K562 (cell line): ENCODE measurements at regions not wholly inside any gene's neighbourhood (a gene's known extent, or its start where the extent isn't known, plus 50 kb on each side); places are given as distances from the start of the nearest gene placed in this dataset.

Experiments
- ATAC-seq: fragments of 200-7000 bp; cut with Tn5 transposase; 3 replicates; pipeline ENCODE4 v1.9.1; 2020; ENCODE audit warnings: moderate library complexity
- BruUV-seq: library from RNA; stranded (reverse); fragments of 400-500 nt; replicated peaks from 2 replicates; lab custom pipeline; 2021; lab: Mats Ljungman, UMichigan
- CTCF ChIA-PET: fragments of 300-600 bp; formaldehyde crosslinking; extraction: SDS; loops from one replicate; lab custom pipeline; 2021; ENCODE audit warnings: low intra/inter-chr PET ratio; lab: Yijun Ruan, JAX
- POLR2A ChIA-PET: fragments of 300-600, 350-650 bp; sonication (Branson Sonifier 250); formaldehyde crosslinking; extraction: SDS; loops from one replicate; lab custom pipeline; 2021; ENCODE audit warnings: antibody characterized with exemption, inconsistent platforms; lab: Yijun Ruan, JAX
- DNase-seq, 4 experiments: peaks; one replicate each; pipeline versions ENCODE4 v3.0.0 to v3.0.0-alpha.2; 2011 to 2018; ENCODE audit warnings: low spot score in 3 of 4, mixed read lengths in 3 of 4; ENCODE audit errors: extremely low read depth in 1 of 4
- FAIRE-seq: peaks from 2 replicates; lab custom pipeline; 2011; peaks lifted over from hg19 to GRCh38; lab: Jason Lieb, UNC
- H2AFZ ChIP-seq: 2 replicates; pipeline ENCODE4 v1.6.0; 2011; ENCODE audit warnings: low read depth, low read length, control low read depth, inconsistent platforms
- H3K27ac ChIP-seq: fragments of 200-600 bp; 3 replicates; pipeline ENCODE4 v1.8.0; 2011; ENCODE audit warnings: low read depth, mild to moderate bottlenecking, control low read depth, inconsistent platforms, low read length, moderate library complexity, mixed read lengths; ENCODE audit errors: extremely low read depth
- H3K27me3 ChIP-seq, 2 experiments: fragments of 300-600 bp in 1 of 2; 2 replicates in 1 of 2; 3 replicates in 1 of 2; pipeline versions ENCODE4 v1.6.0 to v1.8.0; 2011; ENCODE audit warnings: inconsistent platforms in 2 of 2, low read length in 2 of 2, mild to moderate bottlenecking in 1 of 2, mixed read lengths in 1 of 2, moderate library complexity in 1 of 2; ENCODE audit not compliant: control insufficient read depth in 2 of 2, insufficient read depth in 2 of 2
- H3K36me3 ChIP-seq: fragments of 300-600 bp; 3 replicates; pipeline ENCODE4 v1.8.0; 2011; ENCODE audit warnings: mild to moderate bottlenecking, low read length, inconsistent platforms; ENCODE audit not compliant: control insufficient read depth, insufficient read depth
- H3K4me1 ChIP-seq, 2 experiments: fragments of 200-600 bp in 1 of 2; replicated peaks in 1 of 2; 2 replicates in 1 of 2; 3 replicates in 1 of 2; pipeline versions ENCODE4 v1.5.1 to v1.8.0; 2011; ENCODE audit warnings: inconsistent platforms in 2 of 2, low read length in 2 of 2, mild to moderate bottlenecking in 1 of 2, mixed read lengths in 1 of 2, moderate library complexity in 1 of 2; ENCODE audit not compliant: control insufficient read depth in 2 of 2, insufficient read depth in 2 of 2
- H3K4me2 ChIP-seq: 2 replicates; pipeline ENCODE4 v1.6.1; 2011; ENCODE audit warnings: low read length, control low read depth, inconsistent platforms, mixed read lengths; ENCODE audit not compliant: insufficient read depth
- H3K4me3 ChIP-seq: fragments of 200-600 bp; sonication (generic), shearing (Covaris generic); 2 replicates; pipeline ENCODE4 v1.5.1; 2016; ENCODE audit warnings: control low read depth, inconsistent platforms
- H3K79me2 ChIP-seq: fragments of 200-600 bp; 3 replicates; pipeline ENCODE4 v1.8.0; 2011; ENCODE audit warnings: low read length, inconsistent platforms; ENCODE audit not compliant: control insufficient read depth, insufficient read depth
- H3K9ac ChIP-seq, 2 experiments: 2 replicates each; pipeline versions ENCODE4 v1.6.0 to v1.6.1; 2011; ENCODE audit warnings: low read depth in 2 of 2, low read length in 2 of 2, control low read depth in 1 of 2, inconsistent platforms in 1 of 2, mild to moderate bottlenecking in 1 of 2, mixed read lengths in 1 of 2; ENCODE audit not compliant: insufficient read depth in 1 of 2
- H3K9me1 ChIP-seq: one replicate; pipeline ENCODE4 v1.6.0; 2011; ENCODE audit warnings: inconsistent platforms, mild to moderate bottlenecking, low read length, moderate library complexity; ENCODE audit not compliant: control insufficient read depth, insufficient read depth
- H3K9me3 ChIP-seq: replicated peaks from 2 replicates; pipeline ENCODE4 v1.5.1; 2011; ENCODE audit warnings: low read depth, low read length, inconsistent platforms; ENCODE audit not compliant: control insufficient read depth, insufficient read depth
- H4K20me1 ChIP-seq: replicated peaks from 2 replicates; pipeline ENCODE4 v1.6.1; 2011; ENCODE audit warnings: low read length, inconsistent platforms, mixed read lengths; ENCODE audit not compliant: control insufficient read depth, insufficient read depth
- BRF1 ChIP-seq: IDR thresholded peaks from 3 replicates; pipeline ENCODE4 v1.6.1; 2011; ENCODE audit warnings: borderline replicate concordance, mild to moderate bottlenecking; ENCODE audit not compliant: insufficient read length; ENCODE audit errors: extremely low read depth
- HDAC6 ChIP-seq: IDR thresholded peaks from 2 replicates; pipeline ENCODE4 v1.6.1; 2012; ENCODE audit warnings: low read depth, mild to moderate bottlenecking, control low read depth, inconsistent platforms, low read length, moderate library complexity
- KAT2B ChIP-seq: IDR thresholded peaks from one replicate; pipeline ENCODE4 v1.6.1; 2012; ENCODE audit warnings: low read depth, mild to moderate bottlenecking, control low read depth, inconsistent platforms, low read length, moderate library complexity
- MAZ ChIP-seq, 2 experiments: fragments of 450-650 bp in 1 of 2; sonication (generic) in 1 of 2; formaldehyde crosslinking; IDR thresholded peaks in 1 of 2; conservative IDR thresholded peaks in 1 of 2; 2 replicates each; pipeline versions ENCODE4 v1.4.0 to v1.5.0; 2020; ENCODE audit warnings: mild to moderate bottlenecking in 1 of 2, missing genetic modification reagents in 1 of 2
- MBD2 ChIP-seq: sonication (generic); IDR thresholded peaks from 2 replicates; pipeline ENCODE4 v1.6.1; 2016; ENCODE audit warnings: low read depth, borderline replicate concordance
- MEIS2 ChIP-seq: fragments of 450-650 bp; IDR thresholded peaks from 2 replicates; pipeline ENCODE4 v1.6.1; 2014; ENCODE audit warnings: mild to moderate bottlenecking; ENCODE audit not compliant: partially characterized antibody
- MTA2 ChIP-seq: fragments of 450-650 bp; IDR thresholded peaks from 2 replicates; pipeline ENCODE4 v1.6.1; 2016; ENCODE audit warnings: low read depth
- NCOA6 ChIP-seq: fragments of 450-650 bp; IDR thresholded peaks from 2 replicates; pipeline ENCODE4 v1.6.1; 2017; ENCODE audit warnings: mild to moderate bottlenecking
- NCOR1 ChIP-seq: fragments of 450-650 bp; IDR thresholded peaks from 2 replicates; pipeline ENCODE4 v1.6.1; 2016; ENCODE audit warnings: mild to moderate bottlenecking, moderate library complexity
- NONO ChIP-seq, 2 experiments: fragments of 200-400 bp in 1 of 2; fragments of 450-650 bp in 1 of 2; formaldehyde crosslinking in 1 of 2; IDR thresholded peaks; 2 replicates each; pipeline ENCODE4 v1.6.1; 2017; ENCODE audit warnings: low read depth in 2 of 2, mild to moderate bottlenecking in 2 of 2, moderate library complexity in 2 of 2, low read length in 1 of 2
- POLR2G ChIP-seq: fragments of 200-400 bp; formaldehyde crosslinking; IDR thresholded peaks from 2 replicates; pipeline ENCODE4 v1.6.1; 2017; ENCODE audit warnings: low read depth, mild to moderate bottlenecking, antibody characterized with exemption, low read length, moderate library complexity
- PTBP1 ChIP-seq: fragments of 200-400 bp; formaldehyde crosslinking; IDR thresholded peaks from 2 replicates; pipeline ENCODE4 v1.6.1; 2017; ENCODE audit warnings: low read depth, low read length
- RNF2 ChIP-seq: sonication (generic); IDR thresholded peaks from 2 replicates; pipeline ENCODE4 v1.6.1; 2016
- SIX5 ChIP-seq, 2 experiments: IDR thresholded peaks; 2 replicates each; pipeline ENCODE4 v1.6.1; 2011; ENCODE audit warnings: low read length in 2 of 2, borderline replicate concordance in 1 of 2, low read depth in 1 of 2, mild to moderate bottlenecking in 1 of 2, moderate library complexity in 1 of 2; ENCODE audit not compliant: insufficient read depth in 1 of 2
- SP2 ChIP-seq: IDR thresholded peaks from 2 replicates; pipeline ENCODE4 v1.6.1; 2011; ENCODE audit warnings: mild to moderate bottlenecking, low read depth, low read length, moderate library complexity; ENCODE audit not compliant: poor library complexity, severe bottlenecking; ENCODE audit errors: extremely low read depth
- TRIM28 ChIP-seq: fragments of 450-650 bp; IDR thresholded peaks from 2 replicates; pipeline ENCODE4 v1.6.1; 2017
- ZC3H4 ChIP-seq: sonication (generic); formaldehyde crosslinking; IDR thresholded peaks from 2 replicates; pipeline ENCODE4 v1.9.0; 2021; ENCODE audit warnings: missing genetic modification reagents, borderline replicate concordance
- ZNF12 ChIP-seq: sonication (generic); formaldehyde crosslinking; IDR thresholded peaks from 2 replicates; pipeline ENCODE4 v1.4.0; 2020; ENCODE audit warnings: mild to moderate bottlenecking, missing genetic modification reagents
- ZNF232 ChIP-seq: sonication (generic); formaldehyde crosslinking; IDR thresholded peaks from 2 replicates; pipeline ENCODE4 v1.8.0; 2022; ENCODE audit warnings: mild to moderate bottlenecking, missing genetic modification reagents
- ZNF639 ChIP-seq, 2 experiments: fragments of 200-800 bp in 1 of 2; sonication (Bioruptor generic) in 1 of 2; sonication (generic) in 1 of 2; formaldehyde crosslinking in 1 of 2; IDR thresholded peaks in 1 of 2; conservative IDR thresholded peaks in 1 of 2; 2 replicates each; pipeline versions ENCODE4 v1.5.0 to v1.6.1; 2016 to 2020; ENCODE audit warnings: missing compliant biosample characterization in 1 of 2, missing genetic modification characterization in 1 of 2, missing genetic modification reagents in 1 of 2
- ZSCAN29 ChIP-seq: fragments of 450-650 bp; IDR thresholded peaks from 2 replicates; pipeline ENCODE4 v1.6.1; 2017
- WGBS: fragments of 100-300 bp; shearing (Covaris generic); methylation state at CpG from one replicate; pipeline ENCODE4 v1.1.6; 2016; ENCODE audit warnings: low coverage, mixed read lengths; ENCODE audit not compliant: insufficient coverage; ENCODE audit errors: missing lambda C conversion rate; 5-methylcytosine and 5-hydroxymethylcytosine counted together
- in situ Hi-C: fragments of 300-500 bp; cut with MboI; formaldehyde crosslinking; loops from 4 replicates; pipeline ENCODE4 v1.15.0; 2018; ENCODE audit warnings: inconsistent platforms, mixed read lengths
- intact Hi-C: fragments of 100-400 bp; cut with micrococcal nuclease; formaldehyde crosslinking; loops from 2 replicates; pipeline ENCODE4 v1.14.2; 2022

GRCh38 chr4:126757219-126757618, 875.5 kb upstream of the INTU start:
- Histone ChIP-seq H4K20me1 (no peaks in the 10 kb centered on the region), H3K27ac (no peak overlapping the region), H3K4me3 (no peak overlapping the region), H3K9ac (no peak overlapping the region), H3K79me2 (peaks cover 18% of the 10 kb centered on the region), H2AFZ (no peak overlapping the region), H3K9me1 (no peaks in the 10 kb centered on the region), H3K27me3 (no peaks in the 10 kb centered on the region), H3K4me1 (peaks cover 0 to 20% of the 10 kb centered on the region in 2 experiments; a peak in 2 of 5 replicates), H3K9me3 (no peaks in the 10 kb centered on the region), H3K36me3 (peaks cover 9% of the 10 kb centered on the region; the same call in 1 of the 3 replicates), H3K4me2 (no peak overlapping the region)
- intact Hi-C loops: no loop called here
- WGBS: 70% methylated on average over 1 of the region's 1 CpG
- POLR2A ChIA-PET: no interaction called here
- DNase-seq: no peak
- FAIRE-seq: no peak
- 0 out of 3 replicates have a peak, but pooled peaks have one; percentile 14 for ATAC-seq
- CTCF ChIA-PET: no interaction called here
- no TSS peak for BruUV-seq
- in situ Hi-C loops: no loop called here
- no peak for TF ChIP-seq MTA2
- no peak for TF ChIP-seq SP2
- TF ChIP-seq ZSCAN29: no peak
- no peak for TF ChIP-seq NCOA6
- TF ChIP-seq RNF2: no peak
- no peak for TF ChIP-seq ZNF12 (CRISPR knock-in tag)
- TF ChIP-seq PTBP1: no peak
- TF ChIP-seq KAT2B: no peak
- TF ChIP-seq ZNF232 (CRISPR knock-in tag): no peak
- TF ChIP-seq MEIS2: peak; percentile 8
- TF ChIP-seq ZNF639 (CRISPR knock-in tag; conservative IDR thresholded peaks at IDR 0.05 in 1 of 2, IDR thresholded peaks at IDR 0.05 in 1 of 2): no peak
- no peak for TF ChIP-seq ZC3H4 (CRISPR knock-in tag)
- TF ChIP-seq TRIM28: no peak
- no peak for TF ChIP-seq BRF1
- no peak for TF ChIP-seq MAZ (CRISPR knock-in tag; conservative IDR thresholded peaks at IDR 0.05 in 1 of 2, IDR thresholded peaks at IDR 0.05 in 1 of 2)
- no peak for TF ChIP-seq HDAC6
- no peak for TF ChIP-seq MBD2
- no peak for TF ChIP-seq SIX5 (IDR thresholded peaks at IDR 0.05; ENCODE audit: borderline replicate concordance in 1 of 2, insufficient read depth in 1 of 2, low read depth in 1 of 2, low read length in 2 of 2)
- no peak for TF ChIP-seq NCOR1
- no peak for TF ChIP-seq POLR2G
- no peak for TF ChIP-seq NONO (IDR thresholded peaks at IDR 0.05; ENCODE audit: low read depth in 2 of 2, low read length in 1 of 2)
